WTC11 (cell line): ENCODE measurements at regions not wholly inside any gene's neighbourhood (a gene's known extent, or its start where the extent isn't known, plus 50 kb on each side); places are given as distances from the start of the nearest gene placed in this dataset.

ENCODE experiments used
- ATAC-seq: fragments of 200-7000 bp; cut with Tn5 transposase; 2 replicates; pipeline ENCODE4 v1.10.0; 2021; ENCODE audit warnings: mild to moderate bottlenecking, moderate library complexity
- CTCF ChIA-PET: fragments of 300-600 bp; sonication (Branson Sonifier 250); formaldehyde crosslinking; loops from one replicate; lab custom pipeline; 2021; ENCODE audit warnings: antibody characterized with exemption; lab: Charles Lee
- POLR2A ChIA-PET: fragments of 350-600 bp; sonication (Branson Sonifier 250); formaldehyde crosslinking; loops from one replicate; lab custom pipeline; 2021; ENCODE audit warnings: antibody characterized with exemption; lab: Charles Lee
- DNase-seq: peaks from one replicate; pipeline ENCODE4 v3.0.0; 2021; ENCODE audit warnings: low spot score
- H3K27ac Mint-ChIP-seq: 2 replicates; pipeline ENCODE4 v1.8.0; 2021; ENCODE audit warnings: mixed read lengths
- H3K27me3 Mint-ChIP-seq: 2 replicates; pipeline ENCODE4 v1.8.0; 2021; ENCODE audit warnings: low read depth, mild to moderate bottlenecking, moderate library complexity, mixed read lengths
- H3K36me3 Mint-ChIP-seq: 2 replicates; pipeline ENCODE4 v1.8.0; 2021; ENCODE audit warnings: mixed read lengths
- H3K4me1 Mint-ChIP-seq: 2 replicates; pipeline ENCODE4 v1.8.0; 2022; ENCODE audit warnings: mixed read lengths
- H3K4me3 Mint-ChIP-seq: 2 replicates; pipeline ENCODE4 v1.8.0; 2021; ENCODE audit warnings: mild to moderate bottlenecking, moderate library complexity, mixed read lengths
- H3K9me3 Mint-ChIP-seq: 2 replicates; pipeline ENCODE4 v1.8.0; 2021; ENCODE audit warnings: mixed read lengths
- GABPB1 ChIP-seq: sonication (generic); formaldehyde crosslinking; IDR thresholded peaks from 2 replicates; pipeline ENCODE4 v1.8.1; 2023; ENCODE audit warnings: mild to moderate bottlenecking, missing genetic modification reagents
- GRHL2 ChIP-seq: fragments of 250-450 bp; sonication (Bioruptor Pico); IDR thresholded peaks from 2 replicates; pipeline ENCODE4 v1.8.0; 2022; ENCODE audit warnings: mild to moderate bottlenecking, moderate library complexity; ENCODE audit not compliant: insufficient replicate concordance, severe bottlenecking
- HMGA2 ChIP-seq: fragments of 250-450 bp; sonication (Bioruptor Pico); IDR thresholded peaks from 2 replicates; pipeline ENCODE4 v1.4.0; 2021; ENCODE audit warnings: mild to moderate bottlenecking, moderate library complexity
- JAZF1 ChIP-seq: fragments of 250-450 bp; sonication (Bioruptor Pico); IDR thresholded peaks from 2 replicates; pipeline ENCODE4 v1.9.0; 2021; ENCODE audit warnings: moderate library complexity, mild to moderate bottlenecking, inconsistent platforms
- MXD4 ChIP-seq: fragments of 250-450 bp; sonication (Bioruptor Pico); IDR thresholded peaks from 2 replicates; pipeline ENCODE4 v1.8.0; 2021; ENCODE audit warnings: mild to moderate bottlenecking, moderate library complexity, borderline replicate concordance
- SMAD4 ChIP-seq: sonication (generic); formaldehyde crosslinking; IDR thresholded peaks from 2 replicates; pipeline ENCODE4 v1.8.0; 2022; ENCODE audit warnings: mild to moderate bottlenecking, missing genetic modification reagents
- TEAD4 ChIP-seq: sonication (generic); formaldehyde crosslinking; IDR thresholded peaks from 2 replicates; pipeline ENCODE4 v1.8.0; 2022; ENCODE audit warnings: mild to moderate bottlenecking, missing genetic modification reagents
- ZNF232 ChIP-seq: sonication (generic); formaldehyde crosslinking; IDR thresholded peaks from 2 replicates; pipeline ENCODE4 v1.8.0; 2022; ENCODE audit warnings: mild to moderate bottlenecking, missing genetic modification reagents
- ZNF671 ChIP-seq: fragments of 250-450 bp; sonication (Bioruptor Pico); IDR thresholded peaks from 2 replicates; pipeline ENCODE4 v1.8.0; 2021; ENCODE audit warnings: mild to moderate bottlenecking
- TF ChIP-seq, protein P1 (sequence below): sonication (generic); formaldehyde crosslinking; IDR thresholded peaks from 2 replicates; pipeline ENCODE4 v1.8.0; 2022; ENCODE audit warnings: missing genetic modification reagents
- TF ChIP-seq, protein P2 (sequence below): sonication (generic); formaldehyde crosslinking; IDR thresholded peaks from 2 replicates; pipeline ENCODE4 v1.8.1; 2022; ENCODE audit warnings: mild to moderate bottlenecking, moderate library complexity, missing genetic modification reagents
- TF ChIP-seq, protein P3 (sequence below): sonication (generic); formaldehyde crosslinking; IDR thresholded peaks from 2 replicates; pipeline ENCODE4 v1.8.1; 2023; ENCODE audit warnings: mild to moderate bottlenecking, missing genetic modification reagents
- TF ChIP-seq, protein P4 (sequence below): sonication (generic); formaldehyde crosslinking; IDR thresholded peaks from 2 replicates; pipeline ENCODE4 v1.8.1; 2023; ENCODE audit warnings: mild to moderate bottlenecking, missing genetic modification reagents, moderate library complexity
- TF ChIP-seq, protein P5 (sequence below): fragments of 200-600 bp; IDR thresholded peaks from 2 replicates; pipeline ENCODE4 v1.8.0; 2022; ENCODE audit warnings: antibody characterized with exemption
- TF ChIP-seq, protein P6 (sequence below): sonication (generic); formaldehyde crosslinking; IDR thresholded peaks from 2 replicates; pipeline ENCODE4 v1.8.0; 2023; ENCODE audit warnings: mild to moderate bottlenecking, missing genetic modification reagents

DNA sequence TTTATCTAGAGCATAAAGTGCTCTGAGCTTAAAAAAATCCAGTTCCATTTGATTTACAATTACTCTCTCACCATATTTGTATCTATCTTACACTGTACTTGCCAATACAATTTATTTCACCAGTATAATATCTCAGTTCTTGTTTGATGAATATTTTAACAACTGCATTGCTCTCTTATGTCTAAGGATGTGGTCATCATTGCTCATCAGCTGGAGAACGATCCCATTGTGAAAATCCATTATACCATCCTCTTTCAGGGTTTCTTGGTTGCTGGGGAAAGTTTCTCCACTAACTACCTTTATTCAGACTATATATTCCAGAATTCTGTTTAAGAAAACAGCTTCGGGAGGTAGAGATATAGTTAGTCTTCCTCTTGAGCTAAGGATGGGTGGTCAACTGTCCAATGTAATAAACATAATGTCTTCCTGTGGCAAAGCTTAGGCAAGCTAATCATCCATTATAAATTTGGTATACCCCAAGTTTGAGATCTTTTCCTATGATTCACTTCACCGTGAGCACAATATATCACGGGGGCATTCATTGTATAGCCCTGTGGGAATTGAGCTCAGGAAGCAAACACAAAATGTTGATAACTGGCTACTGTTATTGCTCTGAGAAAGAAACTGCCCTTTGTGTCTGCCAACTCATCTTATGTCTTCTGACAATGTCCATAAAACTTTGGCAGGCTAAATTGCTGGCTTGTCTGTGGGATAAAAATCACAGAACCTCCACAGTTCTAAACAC is 2361.9 kb downstream of the ARAP2 start:
- H3K4me1 Mint-ChIP-seq = peaks cover 10% of the 10 kb centered on the region
- H3K36me3 Mint-ChIP-seq = no peaks in the 10 kb centered on the region
- H3K4me3 Mint-ChIP-seq = no peak overlapping the region
- DNase-seq = no peak
- no peak for ATAC-seq
- POLR2A ChIA-PET = no interaction called here
- CTCF ChIA-PET = no interaction called here
- H3K9me3 Mint-ChIP-seq = peaks cover 9% of the 10 kb centered on the region
- H3K27ac Mint-ChIP-seq = no peak overlapping the region
- TF ChIP-seq, protein P1, sequence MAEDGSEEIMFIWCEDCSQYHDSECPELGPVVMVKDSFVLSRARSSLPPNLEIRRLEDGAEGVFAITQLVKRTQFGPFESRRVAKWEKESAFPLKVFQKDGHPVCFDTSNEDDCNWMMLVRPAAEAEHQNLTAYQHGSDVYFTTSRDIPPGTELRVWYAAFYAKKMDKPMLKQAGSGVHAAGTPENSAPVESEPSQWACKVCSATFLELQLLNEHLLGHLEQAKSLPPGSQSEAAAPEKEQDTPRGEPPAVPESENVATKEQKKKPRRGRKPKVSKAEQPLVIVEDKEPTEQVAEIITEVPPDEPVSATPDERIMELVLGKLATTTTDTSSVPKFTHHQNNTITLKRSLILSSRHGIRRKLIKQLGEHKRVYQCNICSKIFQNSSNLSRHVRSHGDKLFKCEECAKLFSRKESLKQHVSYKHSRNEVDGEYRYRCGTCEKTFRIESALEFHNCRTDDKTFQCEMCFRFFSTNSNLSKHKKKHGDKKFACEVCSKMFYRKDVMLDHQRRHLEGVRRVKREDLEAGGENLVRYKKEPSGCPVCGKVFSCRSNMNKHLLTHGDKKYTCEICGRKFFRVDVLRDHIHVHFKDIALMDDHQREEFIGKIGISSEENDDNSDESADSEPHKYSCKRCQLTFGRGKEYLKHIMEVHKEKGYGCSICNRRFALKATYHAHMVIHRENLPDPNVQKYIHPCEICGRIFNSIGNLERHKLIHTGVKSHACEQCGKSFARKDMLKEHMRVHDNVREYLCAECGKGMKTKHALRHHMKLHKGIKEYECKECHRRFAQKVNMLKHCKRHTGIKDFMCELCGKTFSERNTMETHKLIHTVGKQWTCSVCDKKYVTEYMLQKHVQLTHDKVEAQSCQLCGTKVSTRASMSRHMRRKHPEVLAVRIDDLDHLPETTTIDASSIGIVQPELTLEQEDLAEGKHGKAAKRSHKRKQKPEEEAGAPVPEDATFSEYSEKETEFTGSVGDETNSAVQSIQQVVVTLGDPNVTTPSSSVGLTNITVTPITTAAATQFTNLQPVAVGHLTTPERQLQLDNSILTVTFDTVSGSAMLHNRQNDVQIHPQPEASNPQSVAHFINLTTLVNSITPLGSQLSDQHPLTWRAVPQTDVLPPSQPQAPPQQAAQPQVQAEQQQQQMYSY (CRISPR knock-in tag) = no peak
- TF ChIP-seq GRHL2 (CRISPR knock-in tag) = no peak
- TF ChIP-seq, protein P2, sequence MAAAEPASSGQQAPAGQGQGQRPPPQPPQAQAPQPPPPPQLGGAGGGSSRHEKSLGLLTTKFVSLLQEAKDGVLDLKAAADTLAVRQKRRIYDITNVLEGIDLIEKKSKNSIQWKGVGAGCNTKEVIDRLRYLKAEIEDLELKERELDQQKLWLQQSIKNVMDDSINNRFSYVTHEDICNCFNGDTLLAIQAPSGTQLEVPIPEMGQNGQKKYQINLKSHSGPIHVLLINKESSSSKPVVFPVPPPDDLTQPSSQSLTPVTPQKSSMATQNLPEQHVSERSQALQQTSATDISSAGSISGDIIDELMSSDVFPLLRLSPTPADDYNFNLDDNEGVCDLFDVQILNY (CRISPR knock-in tag) = no peak
- no peak for TF ChIP-seq HMGA2 (CRISPR knock-in tag)
- no peak for TF ChIP-seq JAZF1 (CRISPR knock-in tag)
- no peak for TF ChIP-seq ZNF671 (CRISPR knock-in tag)
- TF ChIP-seq TEAD4 (CRISPR knock-in tag) = no peak
- TF ChIP-seq MXD4 = no peak
- TF ChIP-seq, protein P3, sequence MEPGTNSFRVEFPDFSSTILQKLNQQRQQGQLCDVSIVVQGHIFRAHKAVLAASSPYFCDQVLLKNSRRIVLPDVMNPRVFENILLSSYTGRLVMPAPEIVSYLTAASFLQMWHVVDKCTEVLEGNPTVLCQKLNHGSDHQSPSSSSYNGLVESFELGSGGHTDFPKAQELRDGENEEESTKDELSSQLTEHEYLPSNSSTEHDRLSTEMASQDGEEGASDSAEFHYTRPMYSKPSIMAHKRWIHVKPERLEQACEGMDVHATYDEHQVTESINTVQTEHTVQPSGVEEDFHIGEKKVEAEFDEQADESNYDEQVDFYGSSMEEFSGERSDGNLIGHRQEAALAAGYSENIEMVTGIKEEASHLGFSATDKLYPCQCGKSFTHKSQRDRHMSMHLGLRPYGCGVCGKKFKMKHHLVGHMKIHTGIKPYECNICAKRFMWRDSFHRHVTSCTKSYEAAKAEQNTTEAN = no peak
- TF ChIP-seq ZNF232 (CRISPR knock-in tag) = no peak
- TF ChIP-seq, protein P4, sequence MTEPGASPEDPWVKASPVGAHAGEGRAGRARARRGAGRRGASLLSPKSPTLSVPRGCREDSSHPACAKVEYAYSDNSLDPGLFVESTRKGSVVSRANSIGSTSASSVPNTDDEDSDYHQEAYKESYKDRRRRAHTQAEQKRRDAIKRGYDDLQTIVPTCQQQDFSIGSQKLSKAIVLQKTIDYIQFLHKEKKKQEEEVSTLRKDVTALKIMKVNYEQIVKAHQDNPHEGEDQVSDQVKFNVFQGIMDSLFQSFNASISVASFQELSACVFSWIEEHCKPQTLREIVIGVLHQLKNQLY (CRISPR knock-in tag) = no peak
- TF ChIP-seq, all 79 proteins: peak for 0
- H3K27me3 Mint-ChIP-seq = no peaks in the 10 kb centered on the region; the same call in 1 of the 2 replicates

DNA sequence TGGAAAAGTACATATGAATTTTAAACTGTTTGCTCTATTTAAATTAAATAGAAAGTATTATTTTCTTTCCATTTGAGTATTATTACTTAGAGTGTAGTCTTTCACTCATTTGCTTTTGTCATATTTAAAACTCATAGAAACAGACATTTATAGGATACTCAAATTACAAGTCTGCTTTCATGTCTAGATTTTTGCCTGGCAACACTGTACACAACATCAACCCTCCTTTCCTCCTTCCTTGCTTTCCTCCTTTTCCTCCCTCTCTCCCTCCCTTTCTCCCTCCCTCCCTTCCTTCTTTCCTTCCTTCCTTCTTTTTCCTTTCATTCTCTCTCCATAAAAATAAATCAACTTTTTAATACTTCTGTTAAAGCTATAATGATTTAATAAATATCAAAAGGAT is 2361.2 kb downstream of the ARAP2 start:
- POLR2A ChIA-PET = no interaction called here

More for the DNA sequence above, 2361.2 kb downstream of the ARAP2 start:
- H3K27me3 Mint-ChIP-seq = no peaks in the 10 kb centered on the region; the same call in 1 of the 2 replicates
- ATAC-seq = no peak
- no peak overlapping the region for H3K4me3 Mint-ChIP-seq
- CTCF ChIA-PET = no interaction called here
- no peak overlapping the region for H3K27ac Mint-ChIP-seq
- TF ChIP-seq, protein P5, sequence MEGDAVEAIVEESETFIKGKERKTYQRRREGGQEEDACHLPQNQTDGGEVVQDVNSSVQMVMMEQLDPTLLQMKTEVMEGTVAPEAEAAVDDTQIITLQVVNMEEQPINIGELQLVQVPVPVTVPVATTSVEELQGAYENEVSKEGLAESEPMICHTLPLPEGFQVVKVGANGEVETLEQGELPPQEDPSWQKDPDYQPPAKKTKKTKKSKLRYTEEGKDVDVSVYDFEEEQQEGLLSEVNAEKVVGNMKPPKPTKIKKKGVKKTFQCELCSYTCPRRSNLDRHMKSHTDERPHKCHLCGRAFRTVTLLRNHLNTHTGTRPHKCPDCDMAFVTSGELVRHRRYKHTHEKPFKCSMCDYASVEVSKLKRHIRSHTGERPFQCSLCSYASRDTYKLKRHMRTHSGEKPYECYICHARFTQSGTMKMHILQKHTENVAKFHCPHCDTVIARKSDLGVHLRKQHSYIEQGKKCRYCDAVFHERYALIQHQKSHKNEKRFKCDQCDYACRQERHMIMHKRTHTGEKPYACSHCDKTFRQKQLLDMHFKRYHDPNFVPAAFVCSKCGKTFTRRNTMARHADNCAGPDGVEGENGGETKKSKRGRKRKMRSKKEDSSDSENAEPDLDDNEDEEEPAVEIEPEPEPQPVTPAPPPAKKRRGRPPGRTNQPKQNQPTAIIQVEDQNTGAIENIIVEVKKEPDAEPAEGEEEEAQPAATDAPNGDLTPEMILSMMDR = no peak
- TF ChIP-seq, protein P6, sequence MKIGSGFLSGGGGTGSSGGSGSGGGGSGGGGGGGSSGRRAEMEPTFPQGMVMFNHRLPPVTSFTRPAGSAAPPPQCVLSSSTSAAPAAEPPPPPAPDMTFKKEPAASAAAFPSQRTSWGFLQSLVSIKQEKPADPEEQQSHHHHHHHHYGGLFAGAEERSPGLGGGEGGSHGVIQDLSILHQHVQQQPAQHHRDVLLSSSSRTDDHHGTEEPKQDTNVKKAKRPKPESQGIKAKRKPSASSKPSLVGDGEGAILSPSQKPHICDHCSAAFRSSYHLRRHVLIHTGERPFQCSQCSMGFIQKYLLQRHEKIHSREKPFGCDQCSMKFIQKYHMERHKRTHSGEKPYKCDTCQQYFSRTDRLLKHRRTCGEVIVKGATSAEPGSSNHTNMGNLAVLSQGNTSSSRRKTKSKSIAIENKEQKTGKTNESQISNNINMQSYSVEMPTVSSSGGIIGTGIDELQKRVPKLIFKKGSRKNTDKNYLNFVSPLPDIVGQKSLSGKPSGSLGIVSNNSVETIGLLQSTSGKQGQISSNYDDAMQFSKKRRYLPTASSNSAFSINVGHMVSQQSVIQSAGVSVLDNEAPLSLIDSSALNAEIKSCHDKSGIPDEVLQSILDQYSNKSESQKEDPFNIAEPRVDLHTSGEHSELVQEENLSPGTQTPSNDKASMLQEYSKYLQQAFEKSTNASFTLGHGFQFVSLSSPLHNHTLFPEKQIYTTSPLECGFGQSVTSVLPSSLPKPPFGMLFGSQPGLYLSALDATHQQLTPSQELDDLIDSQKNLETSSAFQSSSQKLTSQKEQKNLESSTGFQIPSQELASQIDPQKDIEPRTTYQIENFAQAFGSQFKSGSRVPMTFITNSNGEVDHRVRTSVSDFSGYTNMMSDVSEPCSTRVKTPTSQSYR (CRISPR knock-in tag) = no peak
- TF ChIP-seq GABPB1 (CRISPR knock-in tag) (no peak), SMAD4 (CRISPR knock-in tag) (no peak)
- TF ChIP-seq, all 79 proteins: peak for 0
- H3K4me1 Mint-ChIP-seq = peaks cover 10% of the 10 kb centered on the region
- H3K36me3 Mint-ChIP-seq = no peaks in the 10 kb centered on the region
- no peak for DNase-seq
- H3K9me3 Mint-ChIP-seq = peaks cover 7% of the 10 kb centered on the region
